ENCODE measurements at regions not wholly inside any gene's neighbourhood (a gene's known extent, or its start where the extent isn't known, plus 50 kb on each side); places are given as distances from the start of the nearest gene placed in this dataset.

DNA sequence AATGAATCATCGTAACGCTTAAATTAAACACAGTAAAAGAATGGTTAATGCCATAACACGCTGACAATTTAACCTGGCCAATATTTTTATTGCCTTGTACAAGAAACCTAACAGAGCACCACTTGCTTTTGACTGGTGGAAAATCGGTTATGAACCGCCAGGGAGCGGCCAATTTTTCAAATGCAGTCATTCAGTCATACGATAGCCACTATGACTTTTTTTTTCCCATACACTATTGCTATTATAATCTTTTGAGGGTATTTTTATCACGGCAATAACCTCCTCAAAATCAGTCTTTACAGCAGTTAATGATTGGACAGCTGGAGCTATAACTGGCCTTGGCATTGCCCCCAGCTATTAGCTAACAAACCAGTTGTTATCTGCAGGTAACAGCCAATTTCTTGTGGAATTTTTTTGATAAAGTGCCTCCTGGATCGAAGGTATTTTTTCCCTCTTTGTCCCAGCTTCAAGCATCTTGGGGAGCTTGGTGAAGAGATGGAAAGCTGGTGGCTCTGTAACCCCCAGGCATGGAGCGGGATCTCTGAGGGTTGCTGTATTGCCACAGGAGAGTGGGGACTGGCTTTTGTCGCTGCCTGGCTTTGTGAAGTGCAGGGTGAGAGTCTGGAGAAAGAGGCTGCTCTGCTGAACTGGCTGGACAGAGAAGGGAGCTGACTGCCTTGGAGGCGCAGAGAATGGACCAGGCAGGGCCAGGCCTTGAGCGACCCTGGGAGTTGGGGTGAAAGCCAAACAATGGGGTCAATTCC, 198.4 kb upstream of the ZNF536 start:
- TF ChIP-seq, protein P1, sequence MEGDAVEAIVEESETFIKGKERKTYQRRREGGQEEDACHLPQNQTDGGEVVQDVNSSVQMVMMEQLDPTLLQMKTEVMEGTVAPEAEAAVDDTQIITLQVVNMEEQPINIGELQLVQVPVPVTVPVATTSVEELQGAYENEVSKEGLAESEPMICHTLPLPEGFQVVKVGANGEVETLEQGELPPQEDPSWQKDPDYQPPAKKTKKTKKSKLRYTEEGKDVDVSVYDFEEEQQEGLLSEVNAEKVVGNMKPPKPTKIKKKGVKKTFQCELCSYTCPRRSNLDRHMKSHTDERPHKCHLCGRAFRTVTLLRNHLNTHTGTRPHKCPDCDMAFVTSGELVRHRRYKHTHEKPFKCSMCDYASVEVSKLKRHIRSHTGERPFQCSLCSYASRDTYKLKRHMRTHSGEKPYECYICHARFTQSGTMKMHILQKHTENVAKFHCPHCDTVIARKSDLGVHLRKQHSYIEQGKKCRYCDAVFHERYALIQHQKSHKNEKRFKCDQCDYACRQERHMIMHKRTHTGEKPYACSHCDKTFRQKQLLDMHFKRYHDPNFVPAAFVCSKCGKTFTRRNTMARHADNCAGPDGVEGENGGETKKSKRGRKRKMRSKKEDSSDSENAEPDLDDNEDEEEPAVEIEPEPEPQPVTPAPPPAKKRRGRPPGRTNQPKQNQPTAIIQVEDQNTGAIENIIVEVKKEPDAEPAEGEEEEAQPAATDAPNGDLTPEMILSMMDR (IDR thresholded peaks at IDR 0.05), result no peak
- TF ChIP-seq POLR2A (IDR thresholded peaks at IDR 0.05), result no peak
- H3K9me3 ChIP-seq, result no peaks in the 10 kb centered on the region
- WGBS, 2 donors, result 66 to 80% methylated on average over 10 to 11 of the region's 13 CpGs
- H3K27me3 ChIP-seq, result no peaks in the 10 kb centered on the region
- intact Hi-C loops (cut with DNase I), result no loop called here
- no peak for DNase-seq
- H3K4me1 ChIP-seq, result no peaks in the 10 kb centered on the region
- no peak overlapping the region for H3K4me3 ChIP-seq
- no peaks in the 10 kb centered on the region for H3K36me3 ChIP-seq
- H3K27ac ChIP-seq, result no peak overlapping the region

DNA sequence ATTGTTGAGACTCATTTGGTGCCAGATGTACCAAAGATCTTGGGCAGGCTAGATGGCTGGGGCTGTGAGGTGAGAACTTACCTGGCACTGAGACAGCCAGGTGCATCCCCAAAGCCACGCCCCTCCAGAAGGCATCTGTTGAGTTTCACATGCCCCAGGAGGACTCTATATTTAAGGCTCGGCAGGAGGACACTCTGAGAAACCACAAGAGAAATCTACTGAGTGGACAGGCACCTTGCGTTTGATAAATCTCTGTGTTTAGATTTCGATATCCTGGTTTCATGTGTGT, 197.9 kb upstream of the ZNF536 start:
- H3K4me3 ChIP-seq, result no peak overlapping the region
- H3K27ac ChIP-seq, result no peak overlapping the region
- intact Hi-C loops (cut with DNase I), result no loop called here
- H3K36me3 ChIP-seq, result no peaks in the 10 kb centered on the region
- H3K9me3 ChIP-seq, result no peaks in the 10 kb centered on the region
- H3K27me3 ChIP-seq, result no peaks in the 10 kb centered on the region
- H3K4me1 ChIP-seq, result no peaks in the 10 kb centered on the region
- no peak for TF ChIP-seq POLR2A (IDR thresholded peaks at IDR 0.05)
- TF ChIP-seq, protein P1 (IDR thresholded peaks at IDR 0.05), result no peak
- 57 to 71% methylated on average over 4 of the region's 4 CpGs for WGBS, 2 donors
- DNase-seq, result no peak

DNA sequence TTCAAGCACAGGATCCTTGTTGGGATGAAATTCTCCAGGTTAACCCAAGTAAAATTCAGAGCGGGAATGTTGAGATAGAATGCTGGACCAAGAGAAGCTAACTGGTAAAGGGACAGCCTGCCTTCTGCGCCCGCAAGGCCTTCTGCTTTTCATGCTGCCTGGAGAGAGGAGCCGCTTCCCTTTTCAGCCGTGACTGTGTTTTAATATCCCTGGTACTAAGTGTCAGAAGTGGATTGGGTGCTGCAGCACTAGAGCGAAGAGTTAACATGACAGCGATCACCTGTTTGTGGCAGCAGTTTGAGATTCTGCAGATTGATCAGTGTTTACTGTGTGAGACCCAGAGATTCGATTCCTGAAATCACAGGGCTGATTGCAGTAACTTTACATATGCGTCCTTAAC, 197.4 kb upstream of the ZNF536 start:
- Histone ChIP-seq H3K4me3 (no peak overlapping the region), H3K36me3 (no peaks in the 10 kb centered on the region), H3K27me3 (no peaks in the 10 kb centered on the region), H3K27ac (no peak overlapping the region), H3K9me3 (no peaks in the 10 kb centered on the region), H3K4me1 (no peaks in the 10 kb centered on the region)
- intact Hi-C loops (cut with DNase I), result no loop called here
- DNase-seq, result no peak
- WGBS, 2 donors, result 71 to 83% methylated on average over 9 of the region's 9 CpGs
- no peak for TF ChIP-seq POLR2A (IDR thresholded peaks at IDR 0.05)

DNA sequence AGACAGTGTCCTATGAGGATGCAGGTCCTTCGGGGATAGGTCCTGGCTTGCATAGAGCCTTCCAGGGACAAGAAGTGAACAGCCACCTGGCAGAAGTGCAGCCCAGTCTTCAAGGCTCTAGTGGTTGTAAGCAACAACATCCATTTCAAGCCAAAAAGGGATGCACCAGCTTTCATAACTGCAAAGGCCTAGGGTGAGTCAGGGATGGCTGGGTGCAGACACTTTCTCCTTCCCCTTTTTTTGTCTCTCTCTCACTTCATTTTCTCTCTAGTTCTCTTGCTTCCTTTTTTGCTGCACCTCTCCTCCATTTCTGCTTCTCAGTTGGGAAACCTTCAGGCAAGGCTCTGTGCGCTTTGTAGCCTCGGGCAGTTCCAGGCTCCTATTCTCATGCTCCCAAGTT, 196.2 kb upstream of the ZNF536 start:
- Histone ChIP-seq H3K9me3 (no peaks in the 10 kb centered on the region), H3K4me3 (no peak overlapping the region), H3K4me1 (no peaks in the 10 kb centered on the region), H3K36me3 (no peaks in the 10 kb centered on the region), H3K27me3 (no peaks in the 10 kb centered on the region), H3K27ac (no peak overlapping the region)
- intact Hi-C loops (cut with DNase I), result no loop called here
- no peak for TF ChIP-seq POLR2A (IDR thresholded peaks at IDR 0.05)
- TF ChIP-seq, protein P1 (IDR thresholded peaks at IDR 0.05), result no peak
- WGBS, 2 donors, result 81 to 92% methylated on average over 2 to 3 of the region's 3 CpGs
- no peak for DNase-seq

DNA sequence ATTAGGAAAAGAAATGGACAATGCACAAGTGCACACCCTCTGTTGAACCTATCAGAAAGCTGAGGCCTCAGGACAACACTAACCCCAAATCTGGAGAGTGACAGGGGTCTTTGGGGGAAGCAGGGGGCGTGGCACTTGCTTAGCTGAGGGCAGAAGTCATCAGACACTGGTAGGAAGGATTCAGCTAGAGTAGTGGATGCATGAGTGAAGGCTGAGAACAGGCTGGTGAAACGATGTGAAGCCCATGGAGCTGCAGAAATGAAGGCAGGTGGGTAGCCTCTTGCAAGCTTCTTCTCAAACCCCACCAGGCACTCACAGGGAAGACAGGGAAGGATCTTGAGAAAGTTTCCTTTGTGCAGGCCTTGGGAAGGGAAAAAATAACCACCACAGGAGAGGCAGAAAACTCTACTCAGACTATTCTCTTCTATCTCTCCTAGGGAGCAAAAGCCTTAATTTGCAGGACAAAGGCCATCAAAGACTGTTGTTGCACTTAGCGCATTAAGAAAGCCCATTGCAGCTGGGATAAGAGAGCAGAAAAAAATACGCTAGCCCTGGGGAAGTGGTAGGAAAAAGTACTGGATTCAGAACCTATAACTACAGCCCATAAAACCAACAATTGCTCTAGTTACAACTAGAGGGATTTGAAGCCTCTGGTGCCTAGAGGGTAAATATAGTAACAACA, 193.3 kb upstream of the ZNF536 start:
- no peak for DNase-seq
- intact Hi-C loops (cut with DNase I), result no loop called here
- Histone ChIP-seq H3K4me1 (no peaks in the 10 kb centered on the region), H3K9me3 (peaks cover 0 to 22% (median 6%) of the 10 kb centered on the region in 3 donors), H3K27ac (no peak overlapping the region), H3K4me3 (no peak overlapping the region), H3K27me3 (no peaks in the 10 kb centered on the region), H3K36me3 (no peaks in the 10 kb centered on the region)
- TF ChIP-seq, protein P1 (IDR thresholded peaks at IDR 0.05), result no peak
- no peak for TF ChIP-seq POLR2A (IDR thresholded peaks at IDR 0.05)
- 54 to 63% methylated on average over 3 to 4 of the region's 4 CpGs for WGBS, 2 donors

Measured in esophagus squamous epithelium (tissue), 5 donors.